HUDEP-2 (cell line): ENCODE measurements at regions not wholly inside any gene's neighbourhood (a gene's known extent, or its start where the extent isn't known, plus 50 kb on each side); places are given as distances from the start of the nearest gene placed in this dataset.
"Not testable (repeated sequence)": the region's sequence is repeated elsewhere in the genome, so short reads cannot be mapped to it uniquely, and the experiment has no call there.

Experiments
- DNase-seq, 76 experiments: peaks; one replicate each; lab custom pipeline; 2025; ENCODE audit not compliant: unreplicated experiment in 76 of 76; lab: John Stamatoyannopoulos, UW

DNA sequence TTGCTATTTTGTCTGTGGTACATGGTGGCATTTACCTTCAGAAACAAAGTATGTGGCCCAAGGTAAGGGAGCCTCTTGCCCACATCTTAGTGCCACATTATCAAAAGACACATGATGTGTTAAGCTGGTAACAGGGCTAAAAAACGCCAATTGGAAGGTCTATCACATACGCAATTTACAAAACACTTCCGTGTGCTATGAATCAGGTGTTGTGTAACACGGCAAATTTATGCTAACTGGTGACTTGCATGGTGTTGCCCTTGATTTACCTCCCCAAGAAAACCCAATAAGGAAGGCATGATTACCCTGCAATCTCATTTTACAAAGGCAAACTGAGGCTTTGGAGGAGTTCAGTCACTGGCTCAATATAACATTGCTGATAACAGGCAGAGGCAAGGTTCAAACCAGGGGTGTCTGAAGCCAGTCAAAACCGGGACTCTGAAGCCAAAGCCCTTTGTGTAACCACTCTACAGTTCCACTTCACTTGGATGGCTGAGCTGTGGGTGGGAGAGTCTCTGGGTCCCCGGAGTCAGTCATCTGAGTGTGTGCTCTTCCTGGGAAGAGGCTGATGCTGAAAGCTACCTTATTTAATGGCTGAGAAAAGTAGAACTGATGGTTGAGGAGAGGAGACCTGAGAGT lies 103.9 kb upstream of the BCL6 start:
- no peak for DNase-seq

DNA sequence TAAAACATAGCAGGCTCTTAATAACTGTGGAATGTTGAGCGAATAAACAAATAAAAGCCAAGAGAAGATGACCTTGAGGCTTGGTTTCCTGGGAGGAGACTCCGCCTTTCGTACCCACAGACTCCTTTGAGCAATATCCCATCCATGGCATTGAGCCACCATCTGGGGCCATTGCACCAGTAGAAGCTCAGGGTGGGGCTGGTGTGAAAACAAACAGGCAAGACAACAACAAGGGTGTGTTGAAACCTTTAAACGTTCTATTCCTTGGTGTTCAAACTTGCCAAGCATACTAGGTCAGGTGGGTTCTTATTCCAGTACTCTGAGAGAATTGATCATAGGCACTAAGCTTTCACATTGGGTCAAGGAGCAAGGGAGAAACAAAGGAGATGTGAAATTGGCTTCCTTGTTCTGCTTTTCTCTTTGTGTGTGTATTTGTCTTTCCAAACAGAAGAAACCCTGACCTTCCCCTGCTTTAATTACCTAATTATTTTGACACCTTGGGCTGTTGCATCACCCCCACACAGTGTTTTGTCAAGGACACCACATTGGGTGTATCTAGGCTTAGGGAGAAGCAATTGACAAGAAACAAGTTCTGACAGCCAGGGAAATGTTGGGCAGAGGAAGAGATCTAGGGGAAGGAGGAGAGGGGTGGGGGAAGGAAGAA lies 105.1 kb upstream of the BCL6 start:
- no peak for DNase-seq

DNA sequence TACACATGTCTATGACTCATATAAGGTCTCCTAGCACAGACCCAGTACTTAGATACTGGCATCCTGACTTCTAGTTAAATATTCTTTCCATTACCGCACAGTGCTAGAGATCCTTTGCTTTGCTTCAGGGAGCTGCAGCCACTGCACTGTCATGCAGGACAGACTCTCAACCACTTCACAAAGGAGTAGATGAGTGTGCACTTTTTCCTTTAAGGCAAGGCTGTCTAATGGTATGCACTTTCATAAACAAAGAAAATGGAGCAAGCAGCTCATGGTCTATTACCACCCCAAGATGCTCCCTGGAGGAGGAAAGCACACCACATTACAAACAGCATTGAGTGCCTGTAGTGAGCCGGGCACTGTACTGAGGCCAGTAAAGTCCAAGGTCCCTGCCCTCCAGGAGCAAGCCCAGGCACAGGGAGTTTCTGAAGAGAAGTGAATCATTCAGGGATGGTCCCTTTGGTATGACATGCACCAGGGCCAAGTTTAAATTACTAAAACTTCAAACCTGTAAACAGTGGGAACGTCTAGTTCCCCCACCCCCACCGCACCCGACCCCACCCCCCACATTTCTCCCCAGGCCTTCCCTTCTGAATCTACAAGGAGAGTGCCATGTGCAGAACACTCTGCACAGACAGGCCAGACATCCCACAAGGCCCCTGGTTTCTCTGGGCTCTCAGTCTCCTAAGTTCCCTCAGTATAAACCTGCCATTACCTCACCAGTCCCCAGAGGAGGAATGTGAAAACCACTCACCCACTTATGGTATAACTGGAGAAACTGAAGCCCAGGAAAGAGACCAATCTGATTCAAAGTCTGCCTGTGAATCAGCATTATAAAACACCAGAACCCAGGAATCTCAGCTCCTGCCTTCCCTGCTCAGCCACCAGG lies 107.8 kb upstream of the BCL6 start:
- DNase-seq, result no peak

DNA sequence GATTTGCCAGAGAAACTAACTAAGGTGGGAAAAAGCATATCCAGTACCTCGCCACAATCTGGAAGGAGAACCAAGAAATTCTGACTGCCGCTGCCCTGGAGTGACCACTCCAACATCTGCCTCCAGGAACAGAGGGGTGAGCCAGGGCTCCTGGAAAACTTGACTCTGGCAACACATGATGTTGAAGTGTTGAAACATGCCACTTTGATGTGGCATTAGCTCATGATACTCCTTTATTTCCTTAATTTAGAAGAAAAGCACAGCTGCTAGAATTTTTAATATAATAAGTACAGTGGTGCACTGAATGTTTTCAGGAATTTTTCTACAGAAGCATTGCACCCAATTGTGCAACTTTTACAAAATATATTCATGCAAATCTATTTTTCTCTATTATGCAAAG lies 109.9 kb upstream of the BCL6 start:
- no peak for DNase-seq

DNA sequence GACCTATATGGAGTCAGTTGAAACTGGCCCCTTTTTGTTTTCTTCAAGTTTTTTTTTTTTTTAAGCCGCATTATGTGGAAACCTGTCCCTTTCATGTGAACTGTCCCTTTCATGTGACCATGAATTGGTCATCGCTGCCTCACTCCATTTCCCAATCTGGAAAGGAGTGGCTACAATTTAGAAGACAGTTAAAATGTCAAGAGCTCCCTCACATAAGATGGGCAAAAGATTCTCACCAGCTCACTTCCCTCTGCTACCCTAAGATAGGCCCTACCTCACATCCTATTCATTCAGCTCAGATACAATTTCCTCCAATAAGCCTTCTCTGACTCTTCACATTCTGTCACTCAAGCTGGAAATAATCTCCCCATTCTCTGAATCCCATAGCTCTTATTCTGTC lies 111.3 kb upstream of the BCL6 start:
- DNase-seq, result no peak

DNA sequence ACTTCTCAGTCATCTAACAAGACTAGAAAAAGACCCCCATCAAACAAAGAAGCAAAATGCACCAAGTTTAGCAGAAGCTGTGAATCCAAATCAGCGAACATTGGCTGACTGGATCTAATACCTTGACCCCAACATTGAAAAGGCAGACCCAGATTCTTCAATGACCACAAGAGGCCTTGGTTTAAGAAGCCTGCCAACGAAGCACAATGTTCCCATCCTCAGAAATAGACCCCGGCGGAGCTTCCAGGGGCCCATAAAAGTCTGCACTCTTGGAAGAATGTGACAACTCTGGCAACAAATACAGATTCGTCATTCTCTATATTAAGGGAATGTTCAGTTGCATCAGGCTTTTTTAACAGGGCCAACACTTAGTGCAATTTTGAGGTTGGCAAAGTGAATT lies 112.8 kb upstream of the BCL6 start:
- DNase-seq, result no peak

DNA sequence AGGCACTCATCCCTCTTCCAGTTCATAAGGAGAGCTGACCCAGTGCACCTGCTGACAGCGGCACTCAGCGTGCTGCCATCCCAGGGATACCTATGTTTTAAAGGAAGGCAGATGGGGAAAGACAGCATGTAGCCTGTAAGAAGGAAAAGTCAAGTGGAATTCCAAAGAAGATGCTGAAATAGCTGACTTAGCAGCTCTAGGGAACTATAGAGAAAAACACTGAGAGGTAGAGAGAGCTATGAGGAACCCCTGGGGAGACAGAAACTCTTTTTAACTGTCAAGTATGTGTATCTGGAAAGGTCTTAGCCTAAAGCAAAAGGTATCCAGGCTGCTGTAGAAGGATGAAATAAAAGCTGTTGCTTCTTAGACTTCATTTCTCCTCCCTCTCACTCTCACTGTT lies 113.4 kb upstream of the BCL6 start:
- DNase-seq, result no peak

DNA sequence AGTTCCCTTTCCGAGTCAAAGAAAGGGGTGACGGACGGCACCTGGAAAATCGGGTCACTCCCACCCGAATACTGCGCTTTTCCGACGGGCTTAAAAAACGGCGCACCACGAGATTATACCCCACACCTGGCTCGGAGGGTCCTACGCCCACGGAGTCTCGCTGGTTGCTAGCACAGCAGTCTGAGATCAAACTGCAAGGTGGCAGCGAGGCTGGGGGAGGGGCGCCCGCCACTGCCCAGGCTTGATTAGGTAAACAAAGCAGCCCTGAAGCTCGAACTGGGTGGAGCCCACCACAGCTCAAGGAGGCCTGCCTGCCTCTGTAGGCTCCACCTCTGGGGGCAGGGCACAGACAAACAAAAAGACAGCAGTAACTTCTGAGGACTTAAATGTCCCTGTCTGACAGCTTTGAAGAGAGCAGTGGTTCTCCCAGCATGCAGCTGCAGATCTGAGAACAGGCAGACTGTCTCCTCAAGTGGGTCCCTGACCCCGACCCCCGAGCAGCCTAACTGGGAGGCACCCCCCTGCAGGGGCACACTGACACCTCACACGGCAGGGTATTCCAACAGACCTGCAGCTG lies 117.5 kb upstream of the BCL6 start:
- not testable (repeated sequence) for DNase-seq

DNA sequence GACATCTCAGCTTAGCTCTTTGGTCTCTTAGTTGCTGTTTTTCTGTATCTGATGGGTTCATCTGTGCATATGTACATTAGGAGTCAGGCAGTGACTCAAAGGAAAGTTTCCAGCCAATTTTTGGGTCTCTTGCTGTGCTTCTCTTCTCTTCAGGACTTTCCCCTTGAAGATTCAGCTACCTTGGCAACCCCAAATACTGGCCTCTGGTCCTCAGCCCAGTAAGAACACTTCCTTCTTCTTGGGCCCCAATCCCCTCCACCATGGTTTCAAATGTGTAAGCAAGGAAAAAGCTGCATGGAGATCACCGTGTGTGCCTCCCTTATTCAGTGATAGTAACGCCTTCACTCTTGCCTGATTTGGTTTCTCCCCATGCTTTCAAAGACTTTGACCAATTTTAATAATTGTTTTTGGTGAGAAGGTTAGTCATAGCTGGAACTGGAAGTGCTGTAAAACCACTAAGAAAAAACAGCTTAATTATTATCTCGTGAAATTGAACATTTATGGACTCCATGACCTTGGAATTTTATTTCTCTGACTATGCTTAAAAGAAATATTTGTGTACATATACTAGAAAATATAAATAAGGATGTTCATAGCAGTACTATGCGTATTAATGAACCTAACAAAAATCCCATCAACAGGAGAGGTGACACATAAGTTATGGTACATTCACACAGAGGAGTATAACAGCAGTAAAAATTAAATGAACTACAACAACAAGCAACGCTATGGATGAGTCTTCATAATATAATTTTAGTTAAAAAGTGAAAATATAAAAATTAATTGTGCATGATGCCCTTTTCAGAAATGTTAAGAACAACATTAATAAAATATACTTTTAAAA lies 125.3 kb upstream of the BCL6 start:
- no peak for DNase-seq

DNA sequence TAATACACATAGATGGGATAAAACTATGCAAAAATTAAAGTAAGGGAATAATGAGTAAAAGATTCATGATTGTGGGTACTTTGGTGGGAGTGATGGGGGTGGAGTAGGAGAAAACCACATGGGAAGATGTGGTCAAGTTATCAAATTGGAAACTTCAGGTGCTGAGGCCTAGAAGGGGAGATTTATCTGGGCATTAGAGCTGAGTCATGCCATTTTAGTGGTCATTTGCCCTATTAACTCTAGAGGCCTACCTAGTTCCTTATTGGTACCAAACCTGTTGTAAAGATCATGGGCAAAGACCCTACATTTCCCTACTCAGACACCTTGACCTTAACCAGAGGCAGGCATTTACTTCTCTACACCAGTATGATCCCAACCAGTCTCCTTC lies 125.9 kb upstream of the BCL6 start:
- no peak for DNase-seq

DNA sequence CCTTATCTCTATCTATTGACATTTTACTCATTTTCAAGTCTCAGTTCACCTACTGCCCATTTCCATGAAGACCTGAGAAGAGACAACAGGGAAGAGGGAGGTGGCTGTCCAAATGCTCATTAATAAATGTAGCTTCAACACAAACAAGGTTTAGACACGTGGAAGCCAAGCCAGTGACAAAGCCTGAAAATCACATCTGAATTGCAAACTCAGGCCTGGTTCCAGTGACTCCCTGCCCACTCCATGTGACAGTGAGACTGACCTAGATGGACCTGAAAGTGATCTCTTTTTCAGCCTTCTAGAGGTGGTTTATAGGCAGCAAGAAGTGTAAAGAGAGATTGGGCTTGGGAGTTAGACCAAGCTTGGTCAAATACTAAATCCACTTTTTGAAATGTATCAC lies 126.6 kb upstream of the BCL6 start:
- no peak for DNase-seq

DNA sequence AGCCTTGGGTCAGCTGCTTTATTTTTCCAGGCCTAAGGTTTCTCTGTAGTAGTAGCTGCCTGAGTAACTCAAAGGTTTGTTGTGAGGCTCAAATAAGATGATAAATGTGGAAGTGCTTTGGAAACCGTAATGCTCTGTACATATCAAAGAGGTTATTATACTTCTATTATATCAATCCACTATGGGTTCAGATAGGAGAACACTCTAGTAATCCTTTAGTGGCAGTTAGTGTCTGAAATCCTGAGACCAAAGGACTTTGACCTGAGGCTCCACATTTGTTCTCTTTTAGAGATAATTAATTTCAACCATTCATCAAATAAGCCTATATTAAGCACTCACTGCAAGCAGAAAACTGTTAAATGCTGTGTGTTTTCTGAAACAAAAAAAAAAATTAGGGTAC lies 128.6 kb upstream of the BCL6 start:
- no peak for DNase-seq

DNA sequence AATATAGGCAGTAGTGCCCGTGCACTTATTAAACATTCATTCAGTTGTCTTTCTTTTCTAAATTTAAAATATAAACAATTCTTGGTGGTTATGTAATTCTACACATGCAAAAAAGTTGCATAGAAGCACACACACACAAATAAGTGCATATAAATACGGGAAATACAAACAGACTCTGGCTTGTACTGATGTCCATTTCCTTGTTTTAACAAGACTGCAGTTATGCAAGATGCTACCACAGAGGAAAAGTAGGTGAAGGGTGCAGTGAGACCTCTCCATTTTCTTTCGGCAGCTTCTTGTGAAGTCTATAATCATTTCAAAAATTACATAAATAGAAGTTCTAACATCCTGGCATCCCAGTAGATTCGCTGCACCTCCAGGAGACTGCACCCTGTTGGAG lies 130.6 kb upstream of the BCL6 start:
- DNase-seq, result no peak

DNA sequence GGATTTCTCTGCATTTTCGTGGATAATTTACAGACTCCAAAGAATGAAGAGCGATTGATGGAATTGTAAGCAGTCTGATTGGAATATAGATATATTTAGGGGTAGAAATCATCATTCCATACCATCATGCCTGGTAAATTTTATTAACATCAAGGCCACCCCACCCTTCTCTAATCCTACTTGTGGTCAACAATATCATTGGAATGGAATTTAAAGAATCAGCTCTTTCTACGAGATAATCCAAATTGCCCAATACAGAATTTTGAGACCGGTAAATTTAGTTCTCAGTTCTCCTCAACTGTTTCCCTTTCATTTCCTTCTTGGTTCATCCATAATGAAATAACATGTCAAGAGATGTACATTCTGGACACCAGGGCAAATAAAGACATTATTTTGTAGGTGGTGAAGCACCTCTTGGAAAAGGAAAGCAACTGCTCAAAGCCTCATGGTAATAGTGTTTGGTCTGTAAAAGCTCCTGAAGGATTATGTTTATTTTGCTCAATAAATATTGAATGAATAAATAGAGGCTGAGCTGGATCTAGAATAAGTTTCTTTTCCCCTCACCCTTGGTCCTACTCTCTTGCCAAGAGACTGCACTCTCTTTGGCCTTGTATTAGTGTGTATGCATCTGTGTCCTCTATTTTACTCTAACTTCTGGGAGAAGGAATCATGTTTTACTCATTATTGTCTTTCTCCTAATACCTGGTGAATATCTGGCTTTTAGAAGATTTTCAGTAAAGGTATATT lies 133.7 kb upstream of the BCL6 start:
- DNase-seq, result no peak

DNA sequence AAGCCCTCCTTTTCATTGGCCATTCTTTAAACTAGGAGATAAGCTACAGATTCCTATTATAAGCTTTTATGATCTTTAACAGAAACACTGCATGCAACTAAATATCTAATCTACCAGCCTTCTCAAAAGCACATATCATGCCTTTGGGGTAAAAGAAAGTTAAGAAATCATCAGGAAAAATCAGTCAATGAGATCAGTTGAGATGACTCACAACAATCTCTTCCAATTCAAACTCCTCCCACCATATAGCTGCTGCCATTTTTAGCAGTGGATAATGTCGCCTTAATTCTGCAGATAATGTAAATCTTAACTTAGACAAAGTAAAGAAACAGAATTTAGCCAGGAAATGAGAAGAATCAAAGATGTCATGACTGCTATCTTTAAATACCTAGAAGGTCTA lies 135.2 kb upstream of the BCL6 start:
- DNase-seq, result no peak

DNA sequence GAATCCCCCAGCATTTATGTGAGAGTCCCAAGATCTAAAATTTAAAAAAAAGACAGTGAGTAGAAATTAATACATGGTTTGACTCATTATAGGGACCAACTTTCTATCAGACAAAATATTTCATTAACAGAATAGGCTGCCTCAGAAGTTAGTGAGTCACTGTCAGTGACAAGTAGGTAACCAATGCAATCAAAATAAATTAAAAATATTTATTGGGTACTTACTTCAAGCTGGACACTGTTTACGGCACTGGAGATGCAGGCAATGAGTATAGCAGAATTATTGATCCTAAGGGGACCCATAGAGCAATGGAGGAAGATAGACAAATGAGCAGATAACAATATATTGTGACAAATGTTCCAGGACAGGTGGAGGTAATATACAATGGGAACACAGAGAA lies 135.6 kb upstream of the BCL6 start:
- DNase-seq, result no peak

DNA sequence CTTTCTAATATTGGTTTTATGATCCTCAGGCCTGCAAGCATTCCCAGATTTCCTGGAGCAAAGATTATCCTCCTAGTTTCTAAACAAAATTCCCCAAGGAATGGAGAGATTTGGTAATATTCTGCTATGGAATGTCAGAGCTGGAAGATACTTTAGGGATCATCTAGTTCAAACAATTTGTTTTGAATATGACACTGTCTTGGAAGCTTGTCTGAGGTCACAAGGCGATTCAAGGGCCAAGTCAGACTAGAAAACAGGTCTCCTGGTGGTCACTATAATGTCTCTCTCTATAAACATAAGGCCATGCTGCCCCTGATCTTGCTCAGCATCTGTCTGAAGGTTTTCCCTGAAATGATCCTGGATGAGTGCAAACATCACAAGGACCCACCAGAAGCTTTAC lies 143.4 kb upstream of the BCL6 start:
- DNase-seq, result no peak

DNA sequence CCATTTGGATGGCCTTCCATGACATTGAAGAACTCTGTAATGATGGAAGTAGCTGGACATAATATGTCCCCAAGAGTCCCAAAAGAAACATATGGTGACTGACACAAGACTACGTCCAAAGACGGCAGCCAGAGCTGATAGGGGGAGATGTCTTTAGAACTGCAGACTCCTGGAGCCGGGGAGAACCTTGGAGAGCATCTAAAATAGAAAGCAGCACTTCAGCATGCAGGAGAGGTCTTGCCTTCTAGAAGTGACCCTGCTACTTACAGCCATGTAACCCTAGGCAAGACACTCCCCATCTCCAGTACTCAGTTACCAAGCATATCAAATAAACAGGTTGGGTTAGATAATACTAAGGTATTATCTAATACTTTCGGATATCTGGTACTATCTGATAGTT lies 143.8 kb upstream of the BCL6 start:
- DNase-seq, result no peak

DNA sequence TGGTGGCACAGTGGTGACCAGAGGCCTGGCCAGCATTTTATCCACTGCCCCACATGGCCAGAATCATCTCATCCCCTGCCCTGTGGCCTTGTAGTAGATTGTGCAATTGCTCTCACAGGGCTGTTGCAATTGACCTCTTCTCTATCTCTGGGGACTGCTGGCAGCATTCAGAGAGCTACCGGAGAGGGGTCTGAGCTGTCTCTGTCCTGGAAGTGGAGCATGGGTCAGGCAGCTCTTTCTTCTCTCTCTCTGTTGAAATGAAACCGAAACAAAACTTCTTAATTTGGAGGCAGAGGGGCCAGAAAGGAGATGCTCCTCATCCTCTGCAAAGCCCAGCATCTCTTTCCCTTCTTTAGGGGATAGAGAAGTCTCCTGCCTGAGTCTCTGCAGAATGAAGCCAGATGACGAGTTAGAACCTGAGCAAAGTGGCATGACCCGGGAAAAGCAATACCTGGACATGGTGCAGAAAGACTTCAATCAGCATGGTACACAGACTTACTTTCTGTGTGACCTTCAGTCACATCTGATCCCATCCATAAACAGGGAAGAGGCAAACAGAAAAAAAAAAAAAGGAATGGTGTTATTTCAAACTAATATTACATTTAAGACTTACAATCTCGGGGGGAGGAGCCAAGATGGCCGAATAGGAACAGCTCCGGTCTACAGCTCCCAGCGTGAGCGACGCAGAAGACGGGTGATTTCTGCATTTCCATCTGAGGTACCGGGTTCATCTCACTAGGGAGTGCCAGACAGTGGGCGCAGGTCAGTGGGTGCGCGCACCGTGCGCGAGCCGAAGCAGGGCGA lies 144.5 kb upstream of the BCL6 start:
- no peak for DNase-seq
